HG03159 (cell line): ENCODE measurements at regions not wholly inside any gene's neighbourhood (a gene's known extent, or its start where the extent isn't known, plus 50 kb on each side); places are given as distances from the start of the nearest gene placed in this dataset.
"Not testable (repeated sequence)": the region's sequence is repeated elsewhere in the genome, so short reads cannot be mapped to it uniquely, and the experiment has no call there.

Experiments
- ATAC-seq: cut with Tn5 transposase; IDR thresholded peaks from one replicate; pipeline ENCODE4 v1.9.1; 2021; ENCODE audit warnings: mild to moderate bottlenecking, moderate library complexity; ENCODE audit not compliant: unreplicated experiment

- not testable (repeated sequence) for ATAC-seq
These were observed 68.7 kb upstream of the ZFAND5 start for GRCh38 chr9:72433616-72434267.

- ATAC-seq = no peak
These were observed 66.0 kb upstream of the ZFAND5 start for GRCh38 chr9:72431036-72431435.

DNA sequence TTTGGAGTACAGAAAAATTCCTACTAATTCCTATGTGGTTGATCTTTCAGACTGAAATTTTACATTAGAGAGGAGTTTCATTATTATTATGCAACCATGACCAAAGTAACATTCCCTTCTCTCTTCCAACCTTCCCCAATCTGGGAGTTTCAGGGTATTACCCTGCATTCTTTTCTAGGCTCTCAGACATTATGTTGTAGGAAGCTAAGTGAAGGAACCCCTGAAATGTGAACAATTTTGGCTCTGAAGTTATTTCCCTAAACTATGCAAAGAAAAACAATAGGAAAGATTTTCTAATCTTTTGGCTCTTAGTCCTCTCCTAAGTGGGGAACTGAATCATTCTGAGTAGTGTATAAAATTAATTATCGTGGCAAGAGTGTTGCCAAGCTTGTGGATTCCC is 63.3 kb upstream of the ZFAND5 start:
- no peak for ATAC-seq

DNA sequence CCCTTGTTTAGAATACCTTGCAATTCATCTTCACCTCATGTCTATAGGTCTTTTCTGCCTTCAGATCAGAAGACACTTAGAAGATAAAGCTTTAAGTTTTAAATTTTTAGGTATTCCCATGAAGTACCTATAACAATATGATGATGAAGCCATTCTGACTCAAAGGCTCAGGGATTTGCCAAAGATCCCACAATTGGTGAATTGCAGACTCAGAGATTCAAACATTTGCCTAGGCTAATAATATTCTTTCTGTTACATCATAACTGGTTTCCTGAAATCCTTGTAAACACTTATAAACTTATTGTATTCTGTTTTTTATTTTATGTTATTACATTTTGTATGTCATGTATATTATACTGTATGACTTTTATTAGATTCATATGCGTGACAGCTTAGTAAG is 62.8 kb upstream of the ZFAND5 start:
- no peak for ATAC-seq

- ATAC-seq = no peak
These were observed 59.1 kb upstream of the ZFAND5 start for GRCh38 chr9:72424131-72424530.

- ATAC-seq = no peak
These were observed 57.2 kb upstream of the ZFAND5 start for GRCh38 chr9:72422214-72422613.

DNA sequence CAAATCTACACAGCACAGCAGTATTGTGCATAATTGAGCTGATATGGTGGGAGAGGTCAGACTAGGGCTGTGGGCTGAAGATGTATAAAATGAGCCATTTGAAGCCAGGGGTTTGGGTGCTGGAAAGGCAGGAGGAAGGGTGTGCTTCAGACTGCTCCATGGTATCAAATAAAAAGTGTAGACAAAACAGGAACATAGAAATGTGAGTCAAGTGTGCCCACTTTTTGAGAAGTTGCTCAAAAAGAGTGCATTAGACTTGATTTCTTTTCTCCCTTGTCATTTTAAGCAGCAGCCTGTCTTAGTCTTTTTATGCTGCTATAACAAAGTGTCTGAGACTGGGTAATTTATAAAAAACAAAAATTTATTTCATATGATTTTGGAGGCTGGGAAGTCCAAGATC is 55.8 kb upstream of the ZFAND5 start:
- no peak for ATAC-seq

DNA sequence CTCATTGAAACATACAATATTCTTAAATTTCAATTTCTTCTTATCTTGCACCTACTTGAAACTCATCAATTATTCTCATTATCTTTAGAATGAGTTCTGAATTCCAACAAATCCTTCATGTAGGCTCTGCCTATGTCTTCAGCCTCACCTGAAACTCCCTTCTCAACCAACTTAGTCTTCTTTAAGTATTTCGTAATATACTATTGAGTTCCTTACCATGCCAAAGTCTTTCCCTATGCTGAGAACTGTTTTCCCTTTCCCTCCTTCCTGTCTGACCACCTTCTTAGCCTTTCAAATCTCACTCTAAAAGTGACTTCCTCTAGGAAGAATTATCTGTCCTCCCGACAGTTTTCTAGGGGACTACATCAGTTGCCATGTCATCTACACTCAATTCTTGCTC is 50.9 kb upstream of the ZFAND5 start:
- ATAC-seq = no peak

DNA sequence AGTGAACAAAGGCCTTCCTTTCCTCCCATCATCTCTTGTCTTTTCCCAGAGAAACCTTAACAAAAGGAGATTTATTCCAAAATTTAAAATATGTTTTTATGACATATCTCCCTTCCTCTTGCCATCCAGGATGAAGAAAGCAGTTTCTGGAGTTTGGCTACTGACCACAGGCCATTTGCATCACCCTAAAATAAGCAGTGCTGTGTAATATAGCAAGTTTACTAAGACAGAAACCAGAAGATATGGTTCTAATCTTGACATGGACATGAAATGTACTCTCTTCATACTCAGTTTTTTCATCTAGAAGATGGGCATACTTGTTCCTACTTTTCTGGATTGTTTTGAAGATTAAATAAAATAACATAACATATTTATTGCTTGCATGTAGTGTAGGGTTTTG is 50.2 kb upstream of the ZFAND5 start:
- no peak for ATAC-seq
